Stomach (tissue), 8 donors: ENCODE measurements at regions not wholly inside any gene's neighbourhood (a gene's known extent, or its start where the extent isn't known, plus 50 kb on each side); places are given as distances from the start of the nearest gene placed in this dataset.

ENCODE experiments used
- DNase-seq, 2 donors: peaks; one replicate each; pipeline versions ENCODE4 v3.0.0 to v3.0.0-alpha.2; 2013 to 2019
- H3K27ac ChIP-seq, 5 donors: fragments of 200-600 bp in 4 of 5; sonication (generic) in 4 of 5; one replicate each; pipeline ENCODE4 v1.5.1; 2013 to 2019; ENCODE audit warnings: mild to moderate bottlenecking in 1 of 5, moderate library complexity in 1 of 5
- H3K27me3 ChIP-seq, 3 donors: fragments of 200-600 bp; sonication (generic); one replicate each; pipeline ENCODE4 v1.5.1; 2017 to 2019; ENCODE audit warnings: mixed run types in 1 of 3
- H3K36me3 ChIP-seq, 4 donors: fragments of 200-600 bp; sonication (generic); 1 replicate in 3 of 4; 2 replicates in 1 of 4; pipeline ENCODE4 v1.5.1; 2016 to 2019
- H3K4me1 ChIP-seq, 4 donors: fragments of 200-600 bp; sonication (generic); one replicate each; pipeline ENCODE4 v1.5.1; 2016 to 2019
- H3K4me3 ChIP-seq, 4 donors: fragments of 200-600 bp; sonication (generic) in 3 of 4; one replicate each; pipeline ENCODE4 v1.5.1; 2016 to 2019; ENCODE audit warnings: mild to moderate bottlenecking in 1 of 4
- H3K9me3 ChIP-seq, 4 donors: fragments of 200-600 bp; sonication (generic); one replicate each; pipeline ENCODE4 v1.5.1; 2016 to 2019
- CTCF ChIP-seq, 7 experiments: fragments of 450-650 bp in 4 of 7; fragments of 200-600 bp in 3 of 7; sonication (generic) in 3 of 7; IDR thresholded peaks; one replicate each; pipeline ENCODE4 v1.5.1; 2016 to 2019; ENCODE audit warnings: antibody characterized with exemption in 7 of 7, control low read depth in 2 of 7, mild to moderate bottlenecking in 1 of 7
- EP300 ChIP-seq: sonication (generic); formaldehyde crosslinking; IDR thresholded peaks from one replicate; pipeline ENCODE4 v1.6.1; 2017; ENCODE audit warnings: antibody characterized with exemption
- POLR2A ChIP-seq, 4 donors: fragments of 450-650 bp; IDR thresholded peaks; one replicate each; pipeline ENCODE4 v1.6.1; 2016; ENCODE audit warnings: antibody characterized with exemption in 4 of 4, control low read depth in 2 of 4, mild to moderate bottlenecking in 1 of 4, moderate library complexity in 1 of 4
- POLR2AphosphoS5 ChIP-seq, 3 donors: sonication (generic); formaldehyde crosslinking; IDR thresholded peaks; one replicate each; pipeline ENCODE4 v1.6.1; 2016; ENCODE audit warnings: antibody characterized with exemption in 3 of 3
- WGBS, 5 donors: extraction: QIAGEN DNeasy Blood & Tissue Kit in 3 of 5; methylation state at CpG; one replicate each; pipeline versions ENCODE4 v1.1.5 to v1.1.7; 2013 to 2018; 5-methylcytosine and 5-hydroxymethylcytosine counted together
- intact Hi-C: fragments of 100-400 bp; cut with DNase I; formaldehyde crosslinking; loops from one replicate; pipeline ENCODE4 v1.15.1; 2023; ENCODE audit warnings: low total_unique reads
- donor health status: healthy with polysubstance abuse.
- donor health status: Bipolar disorder and iron deficiency.
- donor health status: healthy.

GRCh38 chr2:16378031-16378430, 287.6 kb downstream of the CYRIA start:
- Histone ChIP-seq H3K9me3 (no peaks in the 10 kb centered on the region), H3K27ac (no peak overlapping the region), H3K36me3 (no peaks in the 10 kb centered on the region), H3K27me3 (no peaks in the 10 kb centered on the region), H3K4me1 (no peaks in the 10 kb centered on the region), H3K4me3 (no peak overlapping the region)
- no peak for DNase-seq
- no peak for TF ChIP-seq POLR2AphosphoS5 (IDR thresholded peaks at IDR 0.05)
- no peak for TF ChIP-seq EP300
- TF ChIP-seq POLR2A (IDR thresholded peaks at IDR 0.05) = no peak
- intact Hi-C loops = no loop called here
- WGBS, 5 donors = 73 to 91% (median 89%) methylated on average over 2 of the region's 2 CpGs

GRCh38 chr2:16375981-16376380, 289.7 kb downstream of the CYRIA start:
- WGBS, 5 donors = 67 to 94% (median 83%) methylated on average over 4 of the region's 4 CpGs

GRCh38 chr2:16375351-16375750, 290.3 kb downstream of the CYRIA start:
- no peak overlapping the region for H3K27ac ChIP-seq
- H3K9me3 ChIP-seq = no peaks in the 10 kb centered on the region
- no peaks in the 10 kb centered on the region for H3K36me3 ChIP-seq
- H3K27me3 ChIP-seq = no peaks in the 10 kb centered on the region
- H3K4me1 ChIP-seq = no peaks in the 10 kb centered on the region
- DNase-seq = no peak
- TF ChIP-seq EP300 = no peak
- no peak for TF ChIP-seq POLR2AphosphoS5 (IDR thresholded peaks at IDR 0.05)
- no peak for TF ChIP-seq CTCF (IDR thresholded peaks at IDR 0.05)
- no peak for TF ChIP-seq POLR2A (IDR thresholded peaks at IDR 0.05)
- WGBS, 5 donors = 92 to 97% (median 93%) methylated on average over 2 of the region's 2 CpGs
- intact Hi-C loops = no loop called here
- no peak overlapping the region for H3K4me3 ChIP-seq

More at GRCh38 chr2:16375981-16376380, 289.7 kb downstream of the CYRIA start:
- no peak for DNase-seq
- Histone ChIP-seq H3K36me3 (no peaks in the 10 kb centered on the region), H3K4me1 (no peaks in the 10 kb centered on the region), H3K9me3 (no peaks in the 10 kb centered on the region), H3K4me3 (no peak overlapping the region), H3K27me3 (no peaks in the 10 kb centered on the region), H3K27ac (no peak overlapping the region)
- intact Hi-C loops = no loop called here
- TF ChIP-seq EP300 (no peak), POLR2AphosphoS5 (IDR thresholded peaks at IDR 0.05) (no peak), POLR2A (IDR thresholded peaks at IDR 0.05) (no peak), CTCF (IDR thresholded peaks at IDR 0.05) (no peak)

- Histone ChIP-seq H3K27ac (no peak overlapping the region), H3K36me3 (no peaks in the 10 kb centered on the region), H3K9me3 (no peaks in the 10 kb centered on the region), H3K4me3 (no peak overlapping the region), H3K4me1 (no peaks in the 10 kb centered on the region), H3K27me3 (no peaks in the 10 kb centered on the region)
- TF ChIP-seq POLR2A (IDR thresholded peaks at IDR 0.05) = no peak
- TF ChIP-seq CTCF (IDR thresholded peaks at IDR 0.05) = no peak
- no peak for TF ChIP-seq POLR2AphosphoS5 (IDR thresholded peaks at IDR 0.05)
- TF ChIP-seq EP300 = no peak
- intact Hi-C loops = no loop called here
- no peak for DNase-seq
- 80 to 88% (median 86%) methylated on average over 6 of the region's 6 CpGs for WGBS, 5 donors
Observed at GRCh38 chr2:16374671-16375070, 291.0 kb downstream of the CYRIA start.

- WGBS, 5 donors = 91 to 95% (median 94%) methylated on average over 1 of the region's 1 CpG
- H3K27ac ChIP-seq = no peak overlapping the region
- no peak for DNase-seq
- no peaks in the 10 kb centered on the region for H3K4me1 ChIP-seq
- no peaks in the 10 kb centered on the region for H3K27me3 ChIP-seq
- H3K9me3 ChIP-seq = no peaks in the 10 kb centered on the region
- intact Hi-C loops = no loop called here
- H3K4me3 ChIP-seq = no peak overlapping the region
- TF ChIP-seq POLR2AphosphoS5 (IDR thresholded peaks at IDR 0.05) (no peak), CTCF (IDR thresholded peaks at IDR 0.05) (no peak), EP300 (no peak), POLR2A (IDR thresholded peaks at IDR 0.05) (no peak)
- H3K36me3 ChIP-seq = no peaks in the 10 kb centered on the region
Observed at GRCh38 chr2:16373341-16373740, 292.3 kb downstream of the CYRIA start.
